HG02759 (cell line): ENCODE measurements at regions not wholly inside any gene's neighbourhood (a gene's known extent, or its start where the extent isn't known, plus 50 kb on each side); places are given as distances from the start of the nearest gene placed in this dataset.

Experiments
- ATAC-seq: cut with Tn5 transposase; IDR thresholded peaks from one replicate; pipeline ENCODE4 v1.9.1; 2021; ENCODE audit warnings: mild to moderate bottlenecking, moderate library complexity; ENCODE audit not compliant: unreplicated experiment

DNA sequence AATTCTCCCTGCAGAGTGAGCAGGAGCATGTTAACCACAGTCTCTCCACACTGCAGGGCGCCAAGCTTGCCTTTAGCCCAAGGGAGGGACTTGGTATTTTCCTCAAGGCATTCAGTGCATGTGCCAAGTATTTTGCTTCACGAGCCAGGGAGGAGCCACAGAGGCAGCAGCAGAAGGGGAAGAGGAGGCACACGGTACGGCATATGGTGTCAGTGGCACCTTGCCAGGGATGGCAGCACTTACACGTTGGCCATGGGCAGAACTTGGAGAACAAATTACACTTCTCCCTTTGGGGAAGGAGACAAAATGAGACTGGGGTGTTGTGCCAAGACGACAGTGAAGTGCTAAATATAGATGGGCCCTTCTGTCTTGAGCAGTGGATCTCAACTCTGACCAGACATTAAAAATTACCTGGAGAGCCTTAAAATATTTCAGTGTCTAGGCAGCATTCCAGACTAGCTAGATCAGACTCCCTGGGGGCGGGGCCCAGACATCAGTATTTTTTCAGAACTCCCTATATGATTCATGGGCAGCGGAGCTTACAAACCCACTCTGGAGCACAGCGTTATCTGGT lies 155.8 kb downstream of the DRD1 start:
- no peak for ATAC-seq

DNA sequence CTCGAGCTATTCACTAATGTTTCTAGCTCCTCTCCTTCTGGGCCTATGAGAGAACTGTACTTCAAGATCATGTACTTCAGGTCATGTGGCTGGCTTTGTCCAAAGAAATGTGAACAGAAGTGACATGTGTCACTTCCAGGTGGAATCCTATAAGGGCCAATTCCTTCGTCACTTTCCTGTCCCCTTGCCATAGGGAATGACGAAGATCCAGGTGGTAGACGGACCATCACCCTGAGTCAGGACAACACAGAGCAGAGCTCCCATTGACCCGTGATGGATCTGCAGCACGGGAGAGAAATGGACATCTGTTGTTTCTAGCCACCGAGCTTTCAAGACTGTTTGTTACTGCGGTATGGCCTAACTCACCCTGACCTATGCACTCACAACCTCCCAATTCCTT lies 157.0 kb downstream of the DRD1 start:
- no peak for ATAC-seq

DNA sequence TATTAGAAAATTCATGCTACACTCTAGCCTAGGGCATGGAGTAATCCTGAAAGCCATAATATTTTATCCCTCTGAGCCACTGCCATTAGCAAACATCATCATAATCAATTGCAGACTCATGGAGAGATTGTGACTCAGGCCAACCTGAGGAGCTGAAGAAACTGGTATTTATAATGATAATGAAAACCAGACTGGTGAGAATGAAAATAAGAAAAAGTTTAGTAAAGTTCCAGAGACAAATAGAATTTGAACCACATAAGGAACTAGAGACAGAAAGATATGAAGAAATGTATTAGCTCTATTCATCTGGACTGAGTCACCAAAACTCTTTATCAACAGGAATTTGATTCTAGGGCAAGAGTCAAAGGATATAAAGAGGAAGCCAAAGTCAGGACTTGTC lies 158.7 kb downstream of the DRD1 start:
- no peak for ATAC-seq

DNA sequence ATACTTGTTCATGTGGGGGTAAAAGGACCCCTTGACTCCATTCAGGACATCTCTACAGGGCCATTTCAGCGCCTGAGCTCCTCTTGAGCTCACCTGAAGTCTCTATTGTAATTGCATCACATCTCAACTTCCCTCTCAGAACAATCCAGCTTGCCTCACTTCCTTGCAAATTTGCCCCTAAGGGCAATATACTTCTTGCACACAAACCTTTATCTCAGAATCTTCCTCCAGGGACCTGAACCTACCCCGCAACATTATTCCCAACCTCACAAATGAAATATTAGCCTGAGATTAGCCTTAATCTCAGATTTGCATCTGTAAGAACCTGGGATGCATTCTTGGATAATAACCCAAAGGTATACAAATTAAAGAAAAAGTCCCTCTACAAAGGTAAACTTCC lies 159.2 kb downstream of the DRD1 start:
- no peak for ATAC-seq

DNA sequence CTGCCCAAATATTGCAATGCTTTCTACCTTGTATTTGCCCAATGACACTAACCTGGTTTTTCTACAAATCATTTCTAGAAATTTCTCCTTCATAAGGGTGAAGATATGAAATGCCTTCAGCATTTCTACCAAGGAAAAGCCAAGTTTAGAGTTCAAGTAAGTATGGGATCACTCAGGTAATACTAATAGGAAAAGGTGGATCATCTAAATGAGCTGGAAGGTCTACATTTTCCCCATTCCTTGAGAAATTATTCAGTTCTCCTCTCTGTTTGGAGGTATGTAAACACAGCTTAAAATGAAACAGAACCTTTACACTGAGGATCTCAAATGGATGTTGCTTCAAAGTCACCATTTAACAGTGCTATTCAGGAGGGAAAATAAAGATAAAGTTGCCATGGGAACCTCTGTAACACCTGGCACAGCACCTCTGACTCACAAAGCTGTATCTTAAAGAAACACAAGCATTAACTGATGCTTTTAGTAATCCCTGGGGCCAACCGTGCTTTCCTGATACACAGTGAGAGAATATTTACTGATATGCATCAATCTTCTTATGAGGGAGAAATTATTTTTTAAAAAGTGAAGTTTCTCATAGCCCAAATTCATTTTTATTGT lies 161.3 kb downstream of the DRD1 start:
- ATAC-seq = no peak

DNA sequence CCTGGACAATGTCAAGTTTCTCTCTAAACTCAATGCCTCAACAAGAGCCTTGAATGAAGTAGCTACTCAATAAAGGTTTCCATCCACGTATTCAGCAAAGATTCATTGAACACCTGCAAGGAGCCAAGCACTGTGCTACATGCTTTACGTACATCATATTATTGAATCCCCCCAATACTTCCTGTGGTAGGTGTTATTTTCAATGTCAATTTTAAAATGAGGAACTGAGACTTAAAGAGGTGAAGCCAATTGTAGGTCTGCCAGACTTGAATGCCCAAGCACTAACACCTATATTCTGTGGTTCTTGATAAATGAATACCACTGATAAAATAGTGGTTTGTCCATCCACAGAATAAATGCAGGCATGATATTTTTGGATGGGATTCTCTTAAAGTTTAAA lies 162.3 kb downstream of the DRD1 start:
- ATAC-seq = no peak

DNA sequence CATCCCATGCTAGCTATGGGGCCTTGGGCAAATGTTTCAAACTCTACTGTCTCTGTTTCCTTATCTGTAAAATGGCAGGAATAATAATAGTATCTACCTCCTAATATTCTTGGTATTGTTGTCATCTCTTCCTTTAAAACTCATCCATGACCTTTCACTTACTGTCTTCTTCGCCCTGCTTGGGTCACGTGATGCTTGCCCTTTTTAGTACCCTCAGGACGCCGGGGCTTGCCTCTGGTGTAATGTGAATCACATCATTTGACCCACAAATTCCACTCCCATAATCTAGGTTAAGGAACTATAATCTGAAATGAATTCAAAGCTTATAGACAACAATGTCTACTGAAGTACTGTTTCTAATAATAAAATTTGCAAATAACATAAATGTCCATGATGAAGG lies 162.7 kb downstream of the DRD1 start:
- no peak for ATAC-seq

DNA sequence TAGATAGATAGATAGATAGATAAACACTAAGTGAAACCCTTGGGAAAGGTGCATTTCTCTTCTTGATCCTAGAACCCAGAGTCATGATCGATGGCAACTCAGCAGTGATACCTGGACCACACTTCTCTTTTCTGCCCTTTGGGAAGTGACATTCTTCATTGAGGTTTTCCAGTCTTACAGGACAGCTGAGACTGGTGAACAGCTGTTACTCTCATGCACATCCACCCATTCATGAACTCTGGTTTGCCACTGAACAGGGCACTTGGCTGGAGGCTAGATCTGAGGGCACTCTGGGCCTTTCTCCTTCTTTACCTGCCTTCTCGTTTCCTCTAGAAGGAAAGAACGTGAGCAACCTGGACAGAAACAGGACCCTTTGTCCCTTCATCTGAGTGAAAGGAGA lies 164.5 kb downstream of the DRD1 start:
- no peak for ATAC-seq

DNA sequence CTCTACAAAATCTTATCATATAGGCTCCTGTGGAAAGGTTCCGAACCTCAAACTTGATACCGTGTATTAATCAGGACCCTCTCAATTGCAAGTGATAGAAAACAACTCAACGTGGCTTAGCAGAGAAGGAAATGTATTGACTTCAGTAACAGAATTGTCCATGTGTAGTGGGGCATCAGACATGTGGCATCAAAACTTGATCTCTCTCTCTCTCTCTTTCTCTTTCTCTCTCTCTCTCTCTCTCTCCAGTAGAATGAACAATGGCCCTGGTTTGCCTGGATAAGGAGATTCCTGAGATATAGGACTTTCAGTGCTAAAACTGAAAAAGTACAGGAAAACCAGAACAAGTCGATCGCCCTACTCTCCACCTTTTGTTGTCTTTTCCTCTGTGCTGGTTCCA lies 168.2 kb downstream of the DRD1 start:
- no peak for ATAC-seq

DNA sequence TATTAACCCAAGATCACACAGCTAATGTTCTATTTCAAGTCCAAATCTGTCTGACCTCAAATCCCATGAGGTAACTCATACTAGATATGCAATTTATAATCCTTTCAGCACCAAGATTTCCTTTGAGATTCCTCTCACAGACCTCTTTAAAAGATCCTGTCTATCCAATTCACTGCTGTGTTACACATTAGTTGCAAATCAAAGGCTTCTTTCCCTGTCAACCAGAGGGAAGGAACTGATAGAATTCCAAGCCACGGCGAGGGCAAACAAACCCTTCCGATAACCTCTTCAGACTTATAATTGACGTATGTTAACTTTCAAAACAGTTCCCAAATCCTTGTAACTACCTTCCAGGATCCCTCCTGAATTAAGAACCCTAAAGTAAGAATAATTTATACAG lies 168.9 kb downstream of the DRD1 start:
- ATAC-seq = no peak

DNA sequence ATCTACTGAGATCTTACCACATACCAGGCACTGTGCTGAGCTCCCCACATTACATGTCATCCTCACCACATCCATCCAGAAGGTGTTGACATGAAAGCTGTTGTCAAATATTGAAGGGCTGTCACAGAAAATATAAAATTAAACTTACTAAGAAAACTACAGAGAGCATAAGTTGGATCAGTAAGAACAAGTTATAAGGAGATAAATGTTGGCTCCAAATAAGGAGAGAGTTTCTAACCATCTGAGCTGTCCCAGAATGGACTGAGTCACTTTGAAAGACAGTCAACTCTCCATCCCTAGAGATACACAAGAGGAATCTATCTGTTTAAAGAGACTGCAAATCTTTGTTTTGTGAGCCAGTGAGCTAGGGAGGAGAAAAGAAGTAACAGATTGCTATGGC lies 169.8 kb downstream of the DRD1 start:
- no peak for ATAC-seq

DNA sequence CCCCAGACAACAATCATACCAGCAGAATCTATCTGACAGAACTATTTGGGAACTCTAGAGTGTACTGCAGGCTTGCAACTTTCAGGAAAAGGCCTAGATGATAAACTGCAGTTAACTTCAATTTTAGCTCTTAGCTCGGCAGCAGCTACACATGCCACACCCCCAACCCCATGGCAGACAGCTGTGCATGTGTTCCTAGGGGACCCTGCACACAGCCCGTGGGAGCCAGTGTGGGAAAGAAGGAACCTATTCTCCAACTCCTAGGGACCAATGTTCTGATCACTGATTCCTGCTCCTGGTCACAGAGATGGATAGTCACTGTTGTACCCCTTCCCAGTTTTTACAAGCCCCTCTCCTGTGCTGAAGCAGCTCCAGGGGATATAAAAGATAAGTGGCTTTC lies 179.6 kb downstream of the DRD1 start:
- ATAC-seq = no peak

DNA sequence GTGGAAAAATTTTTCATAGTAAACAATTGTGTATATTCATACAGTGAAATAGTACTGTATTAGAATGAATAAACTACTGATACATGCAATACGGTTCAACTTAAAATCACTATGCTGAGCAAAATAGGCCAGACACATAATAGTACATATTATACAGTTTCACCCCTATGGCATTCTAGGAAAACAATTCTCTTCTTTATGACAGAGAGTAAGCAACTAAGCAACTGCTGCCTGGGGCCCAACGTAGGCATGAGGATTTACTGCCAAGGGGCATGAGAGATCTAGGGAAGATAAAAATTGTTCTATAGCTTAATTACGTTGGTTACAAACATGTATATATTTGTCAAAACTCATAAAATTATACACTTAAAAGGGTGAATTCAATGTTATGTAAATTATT lies 180.2 kb downstream of the DRD1 start:
- no peak for ATAC-seq

DNA sequence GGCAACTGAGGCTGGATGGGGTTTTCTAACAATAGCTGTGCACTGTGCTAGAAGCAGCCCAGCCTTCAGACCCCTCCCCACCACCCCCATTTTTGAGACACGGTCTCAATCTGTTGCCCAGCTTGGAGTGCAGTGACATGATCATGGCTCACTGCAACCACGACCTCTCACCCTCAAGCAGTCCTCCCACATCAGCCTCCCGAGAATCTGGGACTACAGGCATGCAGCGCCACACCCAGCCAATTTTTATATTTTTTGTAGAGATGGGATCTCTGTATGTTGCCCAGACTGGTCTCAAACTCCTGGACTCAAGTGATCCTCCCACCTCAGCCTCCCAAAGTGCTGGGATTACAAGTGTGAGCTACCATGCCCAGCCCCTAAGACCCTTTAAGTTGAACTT lies 182.5 kb downstream of the DRD1 start:
- ATAC-seq = no peak

DNA sequence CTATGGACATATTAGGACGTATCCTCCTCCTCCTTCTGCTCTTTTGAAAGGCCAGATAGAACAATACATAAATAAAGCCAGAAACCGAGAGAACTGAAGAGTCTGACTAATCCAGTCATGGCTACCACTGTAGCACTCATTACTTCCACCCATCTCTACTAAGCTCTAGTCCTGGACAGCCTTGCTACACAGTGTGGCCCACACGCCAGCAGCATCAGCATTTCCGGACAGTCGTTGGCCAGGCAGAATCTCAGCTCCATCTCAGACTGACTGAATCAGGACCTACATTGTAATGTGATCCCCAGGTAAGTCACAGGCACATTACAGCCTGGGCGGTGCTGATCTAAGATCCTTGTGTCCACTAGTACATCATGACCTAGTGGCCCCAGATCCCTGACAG lies 182.9 kb downstream of the DRD1 start:
- no peak for ATAC-seq

DNA sequence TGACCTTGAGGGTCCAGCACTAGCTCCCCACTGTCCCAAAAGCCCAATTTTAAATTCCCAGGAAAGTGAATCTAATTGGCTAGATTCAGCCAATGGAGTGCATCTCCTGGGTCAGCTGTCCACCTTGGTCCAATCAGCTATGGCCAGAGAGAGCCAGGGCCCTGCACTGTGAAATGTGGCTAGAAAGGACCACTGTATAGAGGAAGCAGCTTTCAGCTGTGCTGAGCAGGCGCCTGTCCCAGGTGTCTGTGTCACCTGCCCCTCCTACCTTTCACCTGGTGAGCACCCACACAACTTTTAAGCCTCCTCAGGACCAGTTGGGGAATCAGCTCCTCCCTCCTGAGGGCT lies 186.2 kb downstream of the DRD1 start:
- ATAC-seq = no peak

DNA sequence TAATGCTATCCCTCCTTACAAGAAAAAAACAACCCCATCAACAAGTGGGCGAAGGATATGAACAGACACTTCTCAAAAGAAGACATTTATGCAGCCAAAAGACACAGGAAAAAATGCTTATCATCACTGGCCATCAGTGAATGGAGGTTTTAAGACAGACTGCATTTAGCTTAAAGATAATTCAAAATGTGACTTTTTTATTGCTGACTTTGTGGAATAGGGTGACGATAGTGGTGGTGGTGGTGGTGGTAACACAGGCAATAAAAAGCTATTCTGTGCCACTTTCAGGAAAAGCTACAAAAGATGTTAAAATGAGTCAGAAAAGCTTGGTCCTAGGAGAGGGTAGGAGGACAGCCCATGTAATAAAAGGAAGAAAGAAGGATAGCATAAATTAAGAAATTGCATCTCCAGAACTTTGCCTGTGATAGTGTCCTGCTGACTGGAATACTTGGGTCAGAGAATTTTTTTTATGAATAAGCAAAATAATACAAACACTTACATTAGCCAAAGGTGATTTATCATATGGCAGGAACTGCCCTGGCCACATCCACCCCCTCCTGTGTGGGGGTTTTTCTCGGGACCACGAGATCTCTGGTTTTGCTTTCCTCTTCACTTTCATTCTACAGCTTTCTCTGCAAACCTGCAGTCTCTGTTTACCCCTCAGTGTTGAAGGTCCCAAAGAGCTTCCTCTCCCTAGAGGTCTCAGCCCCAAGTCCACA lies 186.7 kb downstream of the DRD1 start:
- no peak for ATAC-seq

DNA sequence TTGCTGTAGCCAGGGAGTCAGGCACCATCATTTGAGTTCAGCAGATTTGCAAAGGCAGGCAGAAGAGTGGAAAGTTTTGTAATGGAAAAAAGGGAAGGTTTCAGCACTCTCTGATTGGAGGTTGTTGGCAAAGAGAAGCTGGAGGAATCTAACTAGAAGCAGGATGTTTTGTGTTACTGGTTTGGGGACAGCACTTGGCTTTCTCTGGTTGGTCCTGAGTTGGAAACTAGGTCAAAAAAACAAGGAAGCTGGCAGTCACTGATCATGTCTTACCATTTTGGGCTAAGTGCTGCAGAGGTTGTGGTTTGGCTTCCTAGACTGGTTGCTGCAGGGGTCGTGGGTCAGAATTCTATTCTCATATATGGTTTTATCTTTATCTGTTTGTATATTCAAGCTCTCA lies 189.8 kb downstream of the DRD1 start:
- ATAC-seq = no peak

DNA sequence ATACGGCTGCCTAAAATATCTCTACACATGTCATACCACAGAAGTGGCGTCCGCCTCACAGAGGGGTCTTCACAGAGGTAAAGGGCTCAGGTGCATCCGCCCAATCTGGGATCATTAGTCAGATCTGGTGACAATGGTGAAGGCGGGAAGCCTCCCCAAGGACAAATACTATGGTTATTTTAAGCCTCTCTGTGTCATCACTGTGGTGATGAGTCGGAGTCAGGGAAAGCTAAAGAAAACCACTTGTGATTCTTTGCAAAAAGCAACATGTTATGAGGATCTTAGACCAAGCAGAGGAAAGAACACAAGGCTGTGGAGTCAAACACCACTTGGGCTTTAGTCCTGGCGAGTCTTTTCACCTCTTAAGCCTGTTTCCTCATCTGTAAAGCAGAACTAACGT lies 190.4 kb downstream of the DRD1 start:
- ATAC-seq = no peak

DNA sequence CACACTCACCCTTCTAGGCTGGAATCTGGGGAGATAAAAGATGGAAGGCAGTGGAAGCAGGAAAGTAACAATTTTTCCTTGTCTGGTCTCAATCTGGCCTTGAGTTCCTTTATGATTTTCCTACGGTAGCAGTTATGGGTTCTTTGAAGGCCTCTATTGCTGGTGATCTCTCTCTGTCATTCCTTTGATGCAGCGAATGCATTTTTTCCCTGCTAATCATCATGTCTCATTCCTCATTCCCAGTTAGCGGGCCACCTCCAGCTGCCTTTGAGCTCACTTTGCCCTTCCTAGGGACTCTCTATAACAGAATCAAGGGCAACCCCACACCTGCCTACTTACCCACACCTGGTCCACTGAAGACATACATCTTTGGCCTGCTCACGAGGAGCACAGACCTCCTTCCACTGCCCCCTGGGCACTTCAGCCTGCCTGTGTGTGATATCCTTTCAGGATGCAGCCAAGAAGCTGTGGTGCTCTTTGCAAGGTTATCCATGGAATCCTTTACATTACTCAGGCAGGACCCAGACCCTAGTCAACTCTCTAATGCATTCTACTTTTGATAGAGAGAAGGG lies 191.7 kb downstream of the DRD1 start:
- ATAC-seq = no peak

DNA sequence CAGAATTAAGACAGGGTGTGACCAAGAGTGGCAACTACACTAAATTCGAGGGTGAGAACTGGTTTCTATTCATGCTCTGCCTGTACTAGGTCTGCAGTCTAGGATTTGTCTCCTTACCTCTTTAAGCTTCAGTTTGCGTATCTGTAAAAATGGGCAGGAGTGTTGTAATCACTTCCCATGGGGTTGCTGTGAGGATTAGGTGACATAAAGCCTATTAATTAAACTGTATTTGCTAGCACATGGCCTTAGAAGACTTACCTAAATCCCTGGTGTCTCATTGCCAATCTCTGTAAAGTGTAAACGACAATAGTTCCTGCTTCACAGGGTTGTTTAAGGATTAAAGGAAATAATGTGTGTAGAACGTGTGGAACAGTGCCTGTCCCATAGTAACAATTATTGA lies 193.6 kb downstream of the DRD1 start:
- ATAC-seq = no peak

DNA sequence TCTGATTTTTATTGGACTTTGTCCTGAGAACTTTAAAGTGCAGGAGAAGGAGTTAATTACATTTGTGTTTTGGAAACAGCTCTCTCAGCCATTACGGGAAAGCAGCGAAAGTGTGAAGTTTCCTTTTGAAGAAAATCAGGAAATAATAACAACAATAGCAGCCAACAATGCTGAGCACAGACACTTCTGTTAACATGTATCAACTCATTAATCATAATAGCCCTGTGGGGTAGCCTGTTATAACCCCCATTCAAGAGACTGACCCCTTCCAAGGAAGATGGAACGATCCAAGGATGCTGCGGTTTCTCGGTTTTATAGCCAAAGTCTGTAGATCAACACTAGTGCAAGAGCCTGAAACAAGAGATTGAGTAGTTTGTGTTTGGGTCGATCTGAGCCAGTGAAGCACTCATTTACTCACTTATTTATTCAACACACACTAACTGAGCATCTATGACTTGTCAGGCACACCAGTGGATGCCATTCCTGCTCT lies 195.5 kb downstream of the DRD1 start:
- no peak for ATAC-seq
